Loucy (cell line): ENCODE measurements at regions not wholly inside any gene's neighbourhood (a gene's known extent, or its start where the extent isn't known, plus 50 kb on each side); places are given as distances from the start of the nearest gene placed in this dataset.

Experiments
- H2AFZ ChIP-seq: fragments of 200-600 bp; sonication (generic); 2 replicates; pipeline ENCODE4 v1.6.0; 2016; ENCODE audit warnings: antibody characterized with exemption, mild to moderate bottlenecking, low read length, moderate library complexity
- H3F3A ChIP-seq: fragments of 200-600 bp; 2 replicates; pipeline ENCODE4 v1.6.0; 2016; ENCODE audit warnings: antibody characterized with exemption, low read depth, mild to moderate bottlenecking
- H3K27me3 ChIP-seq: fragments of 200-600 bp; sonication (generic); 2 replicates; pipeline ENCODE4 v1.6.1; 2014; ENCODE audit warnings: low read length, mild to moderate bottlenecking; ENCODE audit not compliant: insufficient read depth, poor library complexity, severe bottlenecking
- H3K36me3 ChIP-seq: fragments of 200-600 bp; sonication (generic); 2 replicates; pipeline ENCODE4 v1.6.1; 2016; ENCODE audit warnings: low read length; ENCODE audit not compliant: insufficient read depth
- H3K4me1 ChIP-seq: fragments of 200-600 bp; sonication (generic); 2 replicates; pipeline ENCODE4 v1.5.1; 2014; ENCODE audit warnings: low read length, mild to moderate bottlenecking; ENCODE audit not compliant: insufficient read depth, poor library complexity, severe bottlenecking
- H3K4me2 ChIP-seq: fragments of 200-600 bp; sonication (generic); 2 replicates; pipeline ENCODE4 v1.6.0; 2014; ENCODE audit warnings: antibody characterized with exemption, low read length, low read depth, mild to moderate bottlenecking; ENCODE audit not compliant: poor library complexity, severe bottlenecking
- H3K4me3 ChIP-seq: fragments of 200-600 bp; sonication (generic); 2 replicates; pipeline ENCODE4 v1.5.1; 2014; ENCODE audit warnings: low read length, mild to moderate bottlenecking, mixed read lengths; ENCODE audit not compliant: poor library complexity, severe bottlenecking
- H3K79me2 ChIP-seq: fragments of 200-600 bp; sonication (generic); 2 replicates; pipeline ENCODE4 v1.6.1; 2014; ENCODE audit warnings: low read length; ENCODE audit not compliant: insufficient read depth
- H3K9ac ChIP-seq: fragments of 200-600 bp; sonication (generic); 2 replicates; pipeline ENCODE4 v1.6.0; 2014; ENCODE audit warnings: mild to moderate bottlenecking, low read depth, low read length, moderate library complexity; ENCODE audit not compliant: poor library complexity, severe bottlenecking
- H3K9me2 ChIP-seq: fragments of 200-600 bp; sonication (generic); replicated peaks from 2 replicates; pipeline ENCODE4 v1.6.1; 2016; ENCODE audit warnings: low read depth, low read length, mixed read lengths
- H3K9me3 ChIP-seq: fragments of 200-600 bp; sonication (generic); 2 replicates; pipeline ENCODE4 v1.6.1; 2014; ENCODE audit warnings: mild to moderate bottlenecking, antibody characterized with exemption, low read length, low read depth; ENCODE audit not compliant: insufficient read depth
- H4K20me1 ChIP-seq: fragments of 200-600 bp; sonication (generic); 2 replicates; pipeline ENCODE4 v1.6.0; 2014; ENCODE audit warnings: antibody characterized with exemption, low read length, mild to moderate bottlenecking; ENCODE audit not compliant: insufficient read depth, poor library complexity, severe bottlenecking
- CTCF ChIP-seq: fragments of 200-600 bp; sonication (generic); conservative IDR thresholded peaks from 2 replicates; pipeline ENCODE4 v1.5.1; 2014; ENCODE audit warnings: mild to moderate bottlenecking, antibody characterized with exemption, low read length
- EZH2phosphoT487 ChIP-seq: fragments of 200-600 bp; IDR thresholded peaks from 2 replicates; pipeline ENCODE4 v1.6.1; 2018; ENCODE audit warnings: antibody characterized with exemption, mild to moderate bottlenecking, moderate library complexity, borderline replicate concordance

DNA sequence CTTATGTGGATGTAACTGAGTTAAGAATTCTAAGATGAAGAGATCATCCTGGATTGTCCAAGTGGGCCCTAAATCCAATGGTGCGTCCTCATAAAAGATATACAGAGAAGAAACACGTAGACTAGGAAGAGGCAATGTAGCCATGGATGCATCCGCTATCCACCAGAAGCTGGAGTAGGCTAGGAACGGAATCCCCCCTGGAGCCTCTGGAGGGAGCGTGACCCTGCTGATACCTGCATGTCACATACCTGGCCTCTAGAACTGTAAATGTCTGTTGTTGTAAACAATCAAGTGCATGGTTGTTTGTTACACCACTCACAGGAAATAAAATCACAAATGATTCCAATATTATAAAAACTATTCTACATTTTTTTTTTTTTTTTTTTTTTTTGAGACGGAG, 254.5 kb upstream of the RORA start:
- Histone ChIP-seq H3K4me2 (no peak overlapping the region), H3K4me1 (no peaks in the 10 kb centered on the region), H3K79me2 (no peaks in the 10 kb centered on the region), H3K9me3 (no peaks in the 10 kb centered on the region), H3K9ac (no peak overlapping the region), H3K36me3 (no peaks in the 10 kb centered on the region), H2AFZ (no peak overlapping the region), H3K4me3 (no peak overlapping the region), H3K9me2 (no peaks in the 10 kb centered on the region), H3F3A (no peaks in the 10 kb centered on the region), H3K27me3 (no peaks in the 10 kb centered on the region), H4K20me1 (no peaks in the 10 kb centered on the region)
- TF ChIP-seq CTCF (no peak), EZH2phosphoT487 (no peak)

DNA sequence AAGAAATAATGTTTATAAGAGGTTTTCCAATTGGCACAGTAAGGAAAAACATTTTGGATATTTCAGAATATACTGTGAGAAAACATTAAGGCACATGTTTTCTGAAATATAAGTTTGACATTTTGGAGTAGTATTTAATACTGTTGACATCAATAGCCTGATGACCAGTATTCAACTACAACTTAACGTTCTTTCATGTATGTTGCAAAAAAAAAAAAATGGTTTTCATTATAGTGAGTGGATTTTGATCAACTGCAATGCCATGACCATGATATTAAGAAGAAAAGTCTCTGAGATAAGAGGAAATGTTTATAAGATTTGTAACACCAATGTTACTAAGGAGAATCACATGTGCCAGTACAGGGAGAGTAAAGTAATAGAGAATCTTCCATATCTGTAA, 252.8 kb upstream of the RORA start:
- no peaks in the 10 kb centered on the region for H3K79me2 ChIP-seq
- H3K9me2 ChIP-seq = no peaks in the 10 kb centered on the region
- no peaks in the 10 kb centered on the region for H3K9me3 ChIP-seq
- H3K9ac ChIP-seq = no peak overlapping the region
- H3F3A ChIP-seq = no peaks in the 10 kb centered on the region
- no peaks in the 10 kb centered on the region for H4K20me1 ChIP-seq
- TF ChIP-seq CTCF (no peak), EZH2phosphoT487 (no peak)
- no peaks in the 10 kb centered on the region for H3K27me3 ChIP-seq
- no peak overlapping the region for H2AFZ ChIP-seq
- no peaks in the 10 kb centered on the region for H3K36me3 ChIP-seq
- no peak overlapping the region for H3K4me2 ChIP-seq
- no peak overlapping the region for H3K4me3 ChIP-seq
- no peaks in the 10 kb centered on the region for H3K4me1 ChIP-seq

GRCh38 chr15:61480863-61481262, 251.8 kb upstream of the RORA start:
- no peaks in the 10 kb centered on the region for H3K9me2 ChIP-seq
- no peaks in the 10 kb centered on the region for H3K79me2 ChIP-seq
- H3K9me3 ChIP-seq = no peaks in the 10 kb centered on the region
- no peaks in the 10 kb centered on the region for H3K4me1 ChIP-seq
- no peaks in the 10 kb centered on the region for H3K27me3 ChIP-seq
- H2AFZ ChIP-seq = no peak overlapping the region
- H3K9ac ChIP-seq = no peak overlapping the region
- no peak for TF ChIP-seq EZH2phosphoT487
- TF ChIP-seq CTCF = no peak
- no peaks in the 10 kb centered on the region for H4K20me1 ChIP-seq
- H3K36me3 ChIP-seq = no peaks in the 10 kb centered on the region
- H3K4me2 ChIP-seq = no peak overlapping the region
- no peak overlapping the region for H3K4me3 ChIP-seq
- no peaks in the 10 kb centered on the region for H3F3A ChIP-seq
